ENCODE measurements at regions not wholly inside any gene's neighbourhood (a gene's known extent, or its start where the extent isn't known, plus 50 kb on each side); places are given as distances from the start of the nearest gene placed in this dataset.

- TF ChIP-seq, protein P1, sequence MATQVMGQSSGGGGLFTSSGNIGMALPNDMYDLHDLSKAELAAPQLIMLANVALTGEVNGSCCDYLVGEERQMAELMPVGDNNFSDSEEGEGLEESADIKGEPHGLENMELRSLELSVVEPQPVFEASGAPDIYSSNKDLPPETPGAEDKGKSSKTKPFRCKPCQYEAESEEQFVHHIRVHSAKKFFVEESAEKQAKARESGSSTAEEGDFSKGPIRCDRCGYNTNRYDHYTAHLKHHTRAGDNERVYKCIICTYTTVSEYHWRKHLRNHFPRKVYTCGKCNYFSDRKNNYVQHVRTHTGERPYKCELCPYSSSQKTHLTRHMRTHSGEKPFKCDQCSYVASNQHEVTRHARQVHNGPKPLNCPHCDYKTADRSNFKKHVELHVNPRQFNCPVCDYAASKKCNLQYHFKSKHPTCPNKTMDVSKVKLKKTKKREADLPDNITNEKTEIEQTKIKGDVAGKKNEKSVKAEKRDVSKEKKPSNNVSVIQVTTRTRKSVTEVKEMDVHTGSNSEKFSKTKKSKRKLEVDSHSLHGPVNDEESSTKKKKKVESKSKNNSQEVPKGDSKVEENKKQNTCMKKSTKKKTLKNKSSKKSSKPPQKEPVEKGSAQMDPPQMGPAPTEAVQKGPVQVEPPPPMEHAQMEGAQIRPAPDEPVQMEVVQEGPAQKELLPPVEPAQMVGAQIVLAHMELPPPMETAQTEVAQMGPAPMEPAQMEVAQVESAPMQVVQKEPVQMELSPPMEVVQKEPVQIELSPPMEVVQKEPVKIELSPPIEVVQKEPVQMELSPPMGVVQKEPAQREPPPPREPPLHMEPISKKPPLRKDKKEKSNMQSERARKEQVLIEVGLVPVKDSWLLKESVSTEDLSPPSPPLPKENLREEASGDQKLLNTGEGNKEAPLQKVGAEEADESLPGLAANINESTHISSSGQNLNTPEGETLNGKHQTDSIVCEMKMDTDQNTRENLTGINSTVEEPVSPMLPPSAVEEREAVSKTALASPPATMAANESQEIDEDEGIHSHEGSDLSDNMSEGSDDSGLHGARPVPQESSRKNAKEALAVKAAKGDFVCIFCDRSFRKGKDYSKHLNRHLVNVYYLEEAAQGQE (IDR thresholded peaks at IDR 0.05; ENCODE audit: insufficient replicate concordance, low read depth) = no peak
- DNase-seq (ENCODE audit: low read depth in 1 of 2, low spot score in 1 of 2) = no peak
- H3K27ac ChIP-seq (replicated peaks) = no peak overlapping the region
- no peaks in the 10 kb centered on the region for H3K27me3 ChIP-seq (ENCODE audit: insufficient read depth, poor library complexity, severe bottlenecking)
- H3K4me3 ChIP-seq (replicated peaks; ENCODE audit: insufficient read depth, low read length) = no peak overlapping the region
Observed at GRCh38 chr1:68826836-68827235, 330.0 kb upstream of the DEPDC1 start.

DNA sequence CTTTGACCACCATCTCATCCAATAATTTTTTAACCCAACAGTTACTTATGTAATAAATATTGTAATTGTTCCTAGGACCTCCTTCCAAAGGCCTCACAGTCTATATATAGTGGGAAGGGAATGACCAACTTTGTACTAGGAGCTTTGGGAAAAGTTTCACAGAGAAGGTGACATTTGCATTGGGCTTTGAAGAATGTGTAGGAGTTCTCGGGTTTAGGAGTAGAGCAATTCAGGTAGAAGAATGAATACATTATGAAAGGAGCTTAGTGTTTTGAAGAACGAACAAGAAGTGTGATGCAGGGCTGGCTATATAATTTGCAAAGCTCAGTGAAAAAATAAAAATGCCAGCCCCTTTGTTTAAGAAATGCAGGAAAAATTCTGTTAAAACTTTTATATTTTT, 330.4 kb upstream of the DEPDC1 start:
- TF ChIP-seq, protein P1 (IDR thresholded peaks at IDR 0.05; ENCODE audit: insufficient replicate concordance, low read depth) = no peak
- TF ChIP-seq CTCF (IDR thresholded peaks at IDR 0.05; ENCODE audit: insufficient read depth, low read length) (no peak), POLR2AphosphoS5 (IDR thresholded peaks at IDR 0.05; ENCODE audit: low read depth) (no peak), GABPA (IDR thresholded peaks at IDR 0.05; ENCODE audit: low read depth) (no peak), SPI1 (IDR thresholded peaks at IDR 0.05; ENCODE audit: borderline replicate concordance, low read depth) (no peak)
- no peak for DNase-seq (ENCODE audit: low read depth in 1 of 2, low spot score in 1 of 2)
- H3K27ac ChIP-seq (replicated peaks) = no peak overlapping the region
- no peak overlapping the region for H3K4me3 ChIP-seq (replicated peaks; ENCODE audit: insufficient read depth, low read length)
- H3K27me3 ChIP-seq (ENCODE audit: insufficient read depth, poor library complexity, severe bottlenecking) = no peaks in the 10 kb centered on the region

DNA sequence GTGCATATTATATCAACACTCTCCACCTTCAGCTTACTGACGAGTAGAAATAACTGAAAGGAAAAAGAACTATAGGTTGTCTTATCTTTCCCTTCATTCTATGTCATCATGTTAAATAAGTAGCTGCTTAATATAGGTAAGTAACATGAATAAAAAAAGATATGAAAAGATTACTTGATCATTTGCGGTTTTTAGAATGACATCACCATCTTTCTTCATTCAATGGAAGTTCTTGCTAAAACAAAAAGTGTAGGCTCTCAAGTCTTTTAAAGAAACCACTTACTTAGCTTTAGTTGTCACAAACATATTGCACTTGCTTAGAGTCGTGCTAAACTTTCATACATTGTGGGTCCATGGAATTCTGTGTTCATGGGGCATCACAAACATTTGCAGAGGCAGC, 331.1 kb upstream of the DEPDC1 start:
- no peak for TF ChIP-seq POLR2AphosphoS5 (IDR thresholded peaks at IDR 0.05; ENCODE audit: low read depth)
- TF ChIP-seq, protein P1 (IDR thresholded peaks at IDR 0.05; ENCODE audit: insufficient replicate concordance, low read depth) = no peak
- TF ChIP-seq CTCF (IDR thresholded peaks at IDR 0.05; ENCODE audit: insufficient read depth, low read length) = no peak
- TF ChIP-seq GABPA (IDR thresholded peaks at IDR 0.05; ENCODE audit: low read depth) = no peak
- TF ChIP-seq SPI1 (IDR thresholded peaks at IDR 0.05; ENCODE audit: borderline replicate concordance, low read depth) = no peak
- no peaks in the 10 kb centered on the region for H3K27me3 ChIP-seq (ENCODE audit: insufficient read depth, poor library complexity, severe bottlenecking)
- no peak overlapping the region for H3K27ac ChIP-seq (replicated peaks)
- no peak for DNase-seq (ENCODE audit: low read depth in 1 of 2, low spot score in 1 of 2)
- no peak overlapping the region for H3K4me3 ChIP-seq (replicated peaks; ENCODE audit: insufficient read depth, low read length)

DNA sequence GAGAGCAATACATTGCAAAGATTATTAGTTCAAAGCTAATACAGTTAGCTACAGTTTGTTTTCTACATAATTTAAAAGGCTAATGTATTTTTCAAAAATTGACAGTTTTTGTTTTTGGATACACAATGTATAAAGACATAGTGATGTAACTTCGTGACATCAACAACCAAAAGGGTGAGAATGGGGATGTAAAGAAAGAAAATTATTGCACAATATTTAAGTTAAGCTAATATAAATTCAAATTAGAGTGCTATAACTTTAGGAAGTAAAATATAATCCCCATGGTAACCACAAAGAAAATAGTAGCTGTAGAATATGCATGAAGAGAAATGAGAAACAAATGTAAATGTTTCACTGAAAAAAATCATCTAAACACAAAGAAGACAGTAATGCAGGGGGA, 334.4 kb upstream of the DEPDC1 start:
- no peak overlapping the region for H3K4me3 ChIP-seq (replicated peaks; ENCODE audit: insufficient read depth, low read length)
- no peak overlapping the region for H3K27ac ChIP-seq (replicated peaks)
- no peaks in the 10 kb centered on the region for H3K27me3 ChIP-seq (ENCODE audit: insufficient read depth, poor library complexity, severe bottlenecking)
- DNase-seq (ENCODE audit: low read depth in 1 of 2, low spot score in 1 of 2) = no peak
- TF ChIP-seq, protein P1 (IDR thresholded peaks at IDR 0.05; ENCODE audit: insufficient replicate concordance, low read depth) = no peak
- no peak for TF ChIP-seq GABPA (IDR thresholded peaks at IDR 0.05; ENCODE audit: low read depth)
- TF ChIP-seq SPI1 (IDR thresholded peaks at IDR 0.05; ENCODE audit: borderline replicate concordance, low read depth) = no peak
- no peak for TF ChIP-seq POLR2AphosphoS5 (IDR thresholded peaks at IDR 0.05; ENCODE audit: low read depth)
- no peak for TF ChIP-seq CTCF (IDR thresholded peaks at IDR 0.05; ENCODE audit: insufficient read depth, low read length)

All from HL-60 (cell line).